K562 (cell line): ENCODE measurements at regions not wholly inside any gene's neighbourhood (a gene's known extent, or its start where the extent isn't known, plus 50 kb on each side); places are given as distances from the start of the nearest gene placed in this dataset.

Source experiments
- ATAC-seq: fragments of 200-7000 bp; cut with Tn5 transposase; 3 replicates; pipeline ENCODE4 v1.9.1; 2020; ENCODE audit warnings: moderate library complexity
- BruUV-seq: library from RNA; stranded (reverse); fragments of 400-500 nt; replicated peaks from 2 replicates; lab custom pipeline; 2021; lab: Mats Ljungman, UMichigan
- CTCF ChIA-PET: fragments of 300-600 bp; formaldehyde crosslinking; extraction: SDS; loops from one replicate; lab custom pipeline; 2021; ENCODE audit warnings: low intra/inter-chr PET ratio; lab: Yijun Ruan, JAX
- POLR2A ChIA-PET: fragments of 300-600, 350-650 bp; sonication (Branson Sonifier 250); formaldehyde crosslinking; extraction: SDS; loops from one replicate; lab custom pipeline; 2021; ENCODE audit warnings: antibody characterized with exemption, inconsistent platforms; lab: Yijun Ruan, JAX
- DNase-seq, 4 experiments: peaks; one replicate each; pipeline versions ENCODE4 v3.0.0 to v3.0.0-alpha.2; 2011 to 2018; ENCODE audit warnings: low spot score in 3 of 4, mixed read lengths in 3 of 4; ENCODE audit errors: extremely low read depth in 1 of 4
- FAIRE-seq: peaks from 2 replicates; lab custom pipeline; 2011; peaks lifted over from hg19 to GRCh38; lab: Jason Lieb, UNC
- H2AFZ ChIP-seq: 2 replicates; pipeline ENCODE4 v1.6.0; 2011; ENCODE audit warnings: low read depth, low read length, control low read depth, inconsistent platforms
- H3K27ac ChIP-seq: fragments of 200-600 bp; 3 replicates; pipeline ENCODE4 v1.8.0; 2011; ENCODE audit warnings: low read depth, mild to moderate bottlenecking, control low read depth, inconsistent platforms, low read length, moderate library complexity, mixed read lengths; ENCODE audit errors: extremely low read depth
- H3K27me3 ChIP-seq, 2 experiments: fragments of 300-600 bp in 1 of 2; 2 replicates in 1 of 2; 3 replicates in 1 of 2; pipeline versions ENCODE4 v1.6.0 to v1.8.0; 2011; ENCODE audit warnings: inconsistent platforms in 2 of 2, low read length in 2 of 2, mild to moderate bottlenecking in 1 of 2, mixed read lengths in 1 of 2, moderate library complexity in 1 of 2; ENCODE audit not compliant: control insufficient read depth in 2 of 2, insufficient read depth in 2 of 2
- H3K36me3 ChIP-seq: fragments of 300-600 bp; 3 replicates; pipeline ENCODE4 v1.8.0; 2011; ENCODE audit warnings: mild to moderate bottlenecking, low read length, inconsistent platforms; ENCODE audit not compliant: control insufficient read depth, insufficient read depth
- H3K4me1 ChIP-seq, 2 experiments: fragments of 200-600 bp in 1 of 2; replicated peaks in 1 of 2; 2 replicates in 1 of 2; 3 replicates in 1 of 2; pipeline versions ENCODE4 v1.5.1 to v1.8.0; 2011; ENCODE audit warnings: inconsistent platforms in 2 of 2, low read length in 2 of 2, mild to moderate bottlenecking in 1 of 2, mixed read lengths in 1 of 2, moderate library complexity in 1 of 2; ENCODE audit not compliant: control insufficient read depth in 2 of 2, insufficient read depth in 2 of 2
- H3K4me2 ChIP-seq: 2 replicates; pipeline ENCODE4 v1.6.1; 2011; ENCODE audit warnings: low read length, control low read depth, inconsistent platforms, mixed read lengths; ENCODE audit not compliant: insufficient read depth
- H3K4me3 ChIP-seq: fragments of 200-600 bp; sonication (generic), shearing (Covaris generic); 2 replicates; pipeline ENCODE4 v1.5.1; 2016; ENCODE audit warnings: control low read depth, inconsistent platforms
- H3K79me2 ChIP-seq: fragments of 200-600 bp; 3 replicates; pipeline ENCODE4 v1.8.0; 2011; ENCODE audit warnings: low read length, inconsistent platforms; ENCODE audit not compliant: control insufficient read depth, insufficient read depth
- H3K9ac ChIP-seq, 2 experiments: 2 replicates each; pipeline versions ENCODE4 v1.6.0 to v1.6.1; 2011; ENCODE audit warnings: low read depth in 2 of 2, low read length in 2 of 2, control low read depth in 1 of 2, inconsistent platforms in 1 of 2, mild to moderate bottlenecking in 1 of 2, mixed read lengths in 1 of 2; ENCODE audit not compliant: insufficient read depth in 1 of 2
- H3K9me1 ChIP-seq: one replicate; pipeline ENCODE4 v1.6.0; 2011; ENCODE audit warnings: inconsistent platforms, mild to moderate bottlenecking, low read length, moderate library complexity; ENCODE audit not compliant: control insufficient read depth, insufficient read depth
- H3K9me3 ChIP-seq: replicated peaks from 2 replicates; pipeline ENCODE4 v1.5.1; 2011; ENCODE audit warnings: low read depth, low read length, inconsistent platforms; ENCODE audit not compliant: control insufficient read depth, insufficient read depth
- H4K20me1 ChIP-seq: replicated peaks from 2 replicates; pipeline ENCODE4 v1.6.1; 2011; ENCODE audit warnings: low read length, inconsistent platforms, mixed read lengths; ENCODE audit not compliant: control insufficient read depth, insufficient read depth
- BCOR ChIP-seq: fragments of 450-650 bp; IDR thresholded peaks from 2 replicates; pipeline ENCODE4 v1.6.1; 2016
- CCAR2 ChIP-seq: fragments of 200-400 bp; formaldehyde crosslinking; IDR thresholded peaks from 2 replicates; pipeline ENCODE4 v1.6.1; 2017; ENCODE audit warnings: mild to moderate bottlenecking, low read depth, low read length
- E2F6 ChIP-seq, 2 experiments: IDR thresholded peaks; 2 replicates each; pipeline ENCODE4 v1.6.1; 2011; ENCODE audit warnings: borderline replicate concordance in 1 of 2, control low read depth in 1 of 2, low read depth in 1 of 2, low read length in 1 of 2, mild to moderate bottlenecking in 1 of 2, mixed read lengths in 1 of 2, moderate library complexity in 1 of 2; ENCODE audit not compliant: insufficient read depth in 1 of 2, insufficient read length in 1 of 2, poor library complexity in 1 of 2, severe bottlenecking in 1 of 2; ENCODE audit errors: extremely low read depth in 1 of 2
- FIP1L1 ChIP-seq: fragments of 200-400 bp; formaldehyde crosslinking; IDR thresholded peaks from 2 replicates; pipeline ENCODE4 v1.6.1; 2018; ENCODE audit warnings: mild to moderate bottlenecking, low read depth, low read length; ENCODE audit not compliant: poor library complexity, severe bottlenecking
- FOXJ3 ChIP-seq: sonication (generic); formaldehyde crosslinking; IDR thresholded peaks from 2 replicates; pipeline ENCODE4 v1.4.0; 2020; ENCODE audit warnings: mild to moderate bottlenecking, missing genetic modification reagents
- HMG20A ChIP-seq: fragments of 450-650 bp; formaldehyde crosslinking; conservative IDR thresholded peaks from 2 replicates; pipeline ENCODE4 v1.4.0; 2020; ENCODE audit warnings: mild to moderate bottlenecking, mixed read lengths
- MEF2D ChIP-seq: conservative IDR thresholded peaks from 2 replicates; pipeline ENCODE4 v1.6.1; 2016; ENCODE audit warnings: low read depth, missing genetic modification characterization, missing compliant biosample characterization
- PTTG1 ChIP-seq: fragments of 450-650 bp; IDR thresholded peaks from 2 replicates; pipeline ENCODE4 v1.6.1; 2016; ENCODE audit warnings: low read depth, mild to moderate bottlenecking, missing genetic modification characterization, missing compliant biosample characterization
- RB1 ChIP-seq: fragments of 450-650 bp; IDR thresholded peaks from 2 replicates; pipeline ENCODE4 v1.6.1; 2017; ENCODE audit warnings: low read depth, mild to moderate bottlenecking
- SETDB1 ChIP-seq: IDR thresholded peaks from one replicate; pipeline ENCODE4 v1.6.1; 2012; ENCODE audit warnings: low read length, control low read depth, inconsistent platforms
- TBP ChIP-seq: optimal IDR thresholded peaks from 2 replicates; pipeline ENCODE3; 2011; ENCODE audit warnings: low read depth, low read length, improper control_type of control experiment
- THAP12 ChIP-seq: fragments of 250-450 bp; sonication (Bioruptor Pico); IDR thresholded peaks from 2 replicates; pipeline ENCODE4 v1.9.0; 2021; ENCODE audit warnings: mild to moderate bottlenecking, inconsistent platforms
- ZBTB17 ChIP-seq: fragments of 450-650 bp; formaldehyde crosslinking; IDR thresholded peaks from 2 replicates; pipeline ENCODE4 v1.4.0; 2020; ENCODE audit warnings: mild to moderate bottlenecking
- ZNF253 ChIP-seq: fragments of 250-450 bp; sonication (Bioruptor Pico); conservative IDR thresholded peaks from 2 replicates; pipeline ENCODE4 v1.6.1; 2021; ENCODE audit warnings: mild to moderate bottlenecking
- ZNF592 ChIP-seq: fragments of 450-650 bp; IDR thresholded peaks from 2 replicates; pipeline ENCODE4 v1.6.1; 2017; ENCODE audit warnings: antibody characterized with exemption, mild to moderate bottlenecking
- ZSCAN32 ChIP-seq: fragments of 450-650 bp; formaldehyde crosslinking; IDR thresholded peaks from 2 replicates; pipeline ENCODE4 v1.4.0; 2020; ENCODE audit warnings: mild to moderate bottlenecking, moderate library complexity
- WGBS: fragments of 100-300 bp; shearing (Covaris generic); methylation state at CpG from one replicate; pipeline ENCODE4 v1.1.6; 2016; ENCODE audit warnings: low coverage, mixed read lengths; ENCODE audit not compliant: insufficient coverage; ENCODE audit errors: missing lambda C conversion rate; 5-methylcytosine and 5-hydroxymethylcytosine counted together
- in situ Hi-C: fragments of 300-500 bp; cut with MboI; formaldehyde crosslinking; loops from 4 replicates; pipeline ENCODE4 v1.15.0; 2018; ENCODE audit warnings: inconsistent platforms, mixed read lengths
- intact Hi-C: fragments of 100-400 bp; cut with micrococcal nuclease; formaldehyde crosslinking; loops from 2 replicates; pipeline ENCODE4 v1.14.2; 2022

DNA sequence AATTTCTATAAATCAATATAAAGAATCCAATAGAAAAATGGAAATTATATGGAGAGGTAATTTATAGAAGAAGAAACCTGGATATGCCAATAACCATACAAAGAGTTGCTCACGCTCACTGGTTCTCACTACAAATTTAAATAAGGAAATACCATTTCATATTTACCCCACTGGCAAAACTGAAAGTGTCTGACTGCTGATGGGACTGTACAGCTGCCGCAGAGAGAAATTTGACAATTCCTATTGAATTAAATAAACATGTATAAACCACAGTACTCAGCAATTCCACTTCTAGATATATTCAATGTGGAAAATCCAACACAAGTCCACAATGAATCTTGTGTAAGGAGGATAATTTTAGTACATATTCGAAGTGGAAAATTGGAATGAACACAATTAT is 830.4 kb upstream of the GRAMD2B start:
- no peak overlapping the region for H3K27ac ChIP-seq
- TF ChIP-seq E2F6 (IDR thresholded peaks at IDR 0.05; ENCODE audit: borderline replicate concordance in 1 of 2, extremely low read depth in 1 of 2, insufficient read depth in 1 of 2, insufficient read length in 1 of 2, low read depth in 1 of 2, low read length in 1 of 2, poor library complexity in 1 of 2, severe bottlenecking in 1 of 2): no peak
- no peak for TF ChIP-seq THAP12 (CRISPR knock-in tag)
- no peak for TF ChIP-seq HMG20A (CRISPR knock-in tag)
- TF ChIP-seq ZNF592: no peak
- no peak for TF ChIP-seq TBP
- TF ChIP-seq FOXJ3 (CRISPR knock-in tag): no peak
- no peak for TF ChIP-seq SETDB1
- no peak for TF ChIP-seq ZNF253
- no peak for TF ChIP-seq PTTG1 (tag)
- TF ChIP-seq BCOR: no peak
- TF ChIP-seq ZSCAN32 (CRISPR knock-in tag): no peak
- TF ChIP-seq FIP1L1: no peak
- TF ChIP-seq CCAR2: no peak
- no peak for TF ChIP-seq ZBTB17 (CRISPR knock-in tag)
- no peak for TF ChIP-seq RB1
- no peak for TF ChIP-seq MEF2D (tag)
- H3K9me3 ChIP-seq: no peaks in the 10 kb centered on the region; the same call in 1 of the 2 replicates
- ChIA-PET CTCF (no interaction called here), POLR2A (no interaction called here)
- H3K36me3 ChIP-seq: no peaks in the 10 kb centered on the region
- in situ Hi-C loops: no loop called here
- no peaks in the 10 kb centered on the region for H3K9me1 ChIP-seq
- no peaks in the 10 kb centered on the region for H3K27me3 ChIP-seq
- no peaks in the 10 kb centered on the region for H3K79me2 ChIP-seq
- ATAC-seq: no peak
- no peak for DNase-seq
- WGBS: 0% methylated on average over 3 of the region's 3 CpGs
- intact Hi-C loops: no loop called here
- no peaks in the 10 kb centered on the region for H3K4me1 ChIP-seq
- no peak overlapping the region for H3K9ac ChIP-seq
- BruUV-seq: no TSS peak
- no peaks in the 10 kb centered on the region for H4K20me1 ChIP-seq
- H3K4me3 ChIP-seq: no peak overlapping the region
- H3K4me2 ChIP-seq: no peak overlapping the region
- no peak overlapping the region for H2AFZ ChIP-seq
- no peak for FAIRE-seq
